WI38 (cell line): ENCODE measurements at regions not wholly inside any gene's neighbourhood (a gene's known extent, or its start where the extent isn't known, plus 50 kb on each side); places are given as distances from the start of the nearest gene placed in this dataset.
"Not testable (repeated sequence)": the region's sequence is repeated elsewhere in the genome, so short reads cannot be mapped to it uniquely, and the experiment has no call there.

ENCODE experiments used
- H3K4me3 ChIP-seq: 2 replicates; pipeline ENCODE4 v1.5.1; 2011; ENCODE audit warnings: low read depth, mild to moderate bottlenecking, control low read depth, low read length
- CTCF ChIP-seq: IDR thresholded peaks from 2 replicates; pipeline ENCODE4 v1.5.1; 2012; ENCODE audit warnings: low read depth, mild to moderate bottlenecking, control low read depth, low read length

GRCh38 chr11:19628018-19628417 is 84.6 kb upstream of the NAV2 start:
- no peak overlapping the region for H3K4me3 ChIP-seq
- TF ChIP-seq CTCF: no peak

- no peak overlapping the region for H3K4me3 ChIP-seq
- no peak for TF ChIP-seq CTCF
Measured at GRCh38 chr11:19627566-19627965, 85.1 kb upstream of the NAV2 start.

- no peak for TF ChIP-seq CTCF
- no peak overlapping the region for H3K4me3 ChIP-seq
Measured at GRCh38 chr11:19625438-19625837, 87.2 kb upstream of the NAV2 start.

- TF ChIP-seq CTCF: no peak
- no peak overlapping the region for H3K4me3 ChIP-seq
Measured at GRCh38 chr11:19617696-19618523, 94.7 kb upstream of the NAV2 start.

GRCh38 chr11:19615341-19616183 is 97.1 kb upstream of the NAV2 start:
- no peak for TF ChIP-seq CTCF
- H3K4me3 ChIP-seq: no peak overlapping the region

- TF ChIP-seq CTCF: no peak
- no peak overlapping the region for H3K4me3 ChIP-seq
Measured at GRCh38 chr11:19614370-19614940, 98.2 kb upstream of the NAV2 start.

- not testable (repeated sequence) for H3K4me3 ChIP-seq
Measured at GRCh38 chr11:19612025-19612424, 100.6 kb upstream of the NAV2 start.
